Fibroblast of gingiva (primary cell): ENCODE measurements at regions not wholly inside any gene's neighbourhood (a gene's known extent, or its start where the extent isn't known, plus 50 kb on each side); places are given as distances from the start of the nearest gene placed in this dataset.
"Not testable (repeated sequence)": the region's sequence is repeated elsewhere in the genome, so short reads cannot be mapped to it uniquely, and the experiment has no call there.

ENCODE experiments used
- DNase-seq: peaks from one replicate; pipeline ENCODE4 v3.0.0-alpha.2; 2011; ENCODE audit warnings: low read depth

DNA sequence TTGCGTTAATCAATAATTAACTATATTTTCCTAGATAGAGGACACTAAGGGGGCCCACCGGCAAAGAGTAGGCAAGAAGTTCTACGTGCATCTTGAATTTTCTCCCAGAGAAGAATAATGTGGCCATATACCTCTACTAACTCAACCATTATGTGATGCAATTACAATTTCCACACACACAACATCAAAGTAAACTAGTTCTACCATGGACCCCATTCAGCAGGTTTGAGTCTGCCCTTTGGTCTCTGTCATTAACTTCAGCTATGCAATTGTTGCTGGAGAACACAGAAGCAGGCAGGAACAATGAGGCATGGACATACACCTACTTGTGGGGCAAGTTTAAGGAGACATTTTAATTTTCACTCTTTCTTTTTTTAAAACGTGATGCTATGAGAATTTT is 705.9 kb downstream of the PDCD6IP start:
- DNase-seq, result no peak

DNA sequence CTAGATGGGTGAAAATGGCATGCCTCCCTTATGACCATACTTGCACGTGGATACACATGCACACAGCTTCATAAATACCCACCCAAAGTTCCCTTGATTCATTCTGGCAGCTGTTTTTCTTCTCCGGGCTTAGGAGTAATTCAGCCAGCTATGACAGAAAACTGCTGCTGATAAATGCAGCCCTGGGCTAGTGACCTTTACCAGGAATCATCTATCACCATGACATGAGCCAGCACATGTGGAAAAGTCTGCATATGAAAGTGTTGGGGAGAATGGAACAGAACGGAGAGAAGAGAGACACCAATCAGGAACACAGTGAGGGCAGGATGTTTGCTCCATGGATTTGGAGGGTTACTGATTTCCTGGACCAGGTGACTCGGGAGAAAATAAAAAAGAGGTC is 706.3 kb downstream of the PDCD6IP start:
- DNase-seq, result no peak

GRCh38 chr3:34508732-34509131 is 710.3 kb downstream of the PDCD6IP start:
- DNase-seq, result no peak

GRCh38 chr3:34511891-34512290 is 713.5 kb downstream of the PDCD6IP start:
- no peak for DNase-seq

- DNase-seq, result not testable (repeated sequence)
Measured at GRCh38 chr3:34519008-34519407, 720.6 kb downstream of the PDCD6IP start.

GRCh38 chr3:34531156-34531555 is 732.7 kb downstream of the PDCD6IP start:
- no peak for DNase-seq

- DNase-seq, result no peak
Measured at GRCh38 chr3:34533451-34533850, 735.0 kb downstream of the PDCD6IP start.

- DNase-seq, result no peak
Measured at GRCh38 chr3:34534013-34534412, 735.6 kb downstream of the PDCD6IP start.

GRCh38 chr3:34544136-34544535 is 745.7 kb downstream of the PDCD6IP start:
- no peak for DNase-seq

DNA sequence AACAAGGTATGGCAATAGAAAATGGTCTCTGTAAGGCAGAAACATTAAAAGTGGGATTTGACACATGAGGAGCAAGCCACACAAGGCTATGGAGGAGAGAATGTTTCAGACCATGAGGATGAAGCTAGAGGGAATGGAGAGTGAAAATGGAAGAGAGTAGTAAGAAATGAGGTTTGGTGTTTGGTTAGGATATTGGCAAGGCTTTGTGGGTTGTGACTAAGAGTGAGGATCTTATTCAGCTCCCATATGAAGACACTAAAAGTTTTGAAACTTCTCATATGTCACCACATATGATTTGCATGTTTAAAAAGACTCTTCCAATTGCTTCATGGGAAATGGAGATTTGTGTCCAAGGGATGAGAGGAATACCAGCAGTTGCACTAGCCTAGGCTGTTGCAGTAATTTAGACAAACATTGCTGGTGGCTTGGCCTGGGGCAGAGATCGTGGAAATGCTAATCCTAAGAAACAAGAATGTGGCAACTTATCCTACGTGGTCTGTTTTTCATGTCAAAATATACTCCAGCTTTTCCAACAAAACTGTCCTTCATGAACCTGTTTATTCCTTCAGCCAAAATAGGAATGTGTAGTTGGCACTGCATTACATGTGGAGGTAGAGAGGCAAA is 749.0 kb downstream of the PDCD6IP start:
- no peak for DNase-seq

DNA sequence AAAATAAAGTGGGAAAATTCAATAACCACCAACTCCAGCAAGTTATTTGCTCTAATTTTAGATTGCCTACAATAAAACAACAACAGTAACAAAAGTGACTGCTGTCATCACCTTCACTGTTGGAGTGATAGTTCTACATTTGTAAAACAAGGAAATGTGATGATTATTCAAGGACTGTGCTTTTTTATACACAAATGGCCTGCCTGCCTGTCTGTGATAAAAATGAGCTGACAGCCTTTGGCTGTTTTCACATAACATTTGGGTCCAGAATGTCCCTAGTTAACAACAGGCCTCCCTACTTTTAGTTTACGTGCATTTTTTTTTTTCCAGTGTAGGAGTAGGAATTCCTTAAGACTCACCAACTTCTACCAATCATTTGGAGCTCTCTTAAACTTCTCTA is 768.8 kb downstream of the PDCD6IP start:
- DNase-seq, result no peak

- DNase-seq, result no peak
Measured at GRCh38 chr3:34568766-34569165, 770.3 kb downstream of the PDCD6IP start.

DNA sequence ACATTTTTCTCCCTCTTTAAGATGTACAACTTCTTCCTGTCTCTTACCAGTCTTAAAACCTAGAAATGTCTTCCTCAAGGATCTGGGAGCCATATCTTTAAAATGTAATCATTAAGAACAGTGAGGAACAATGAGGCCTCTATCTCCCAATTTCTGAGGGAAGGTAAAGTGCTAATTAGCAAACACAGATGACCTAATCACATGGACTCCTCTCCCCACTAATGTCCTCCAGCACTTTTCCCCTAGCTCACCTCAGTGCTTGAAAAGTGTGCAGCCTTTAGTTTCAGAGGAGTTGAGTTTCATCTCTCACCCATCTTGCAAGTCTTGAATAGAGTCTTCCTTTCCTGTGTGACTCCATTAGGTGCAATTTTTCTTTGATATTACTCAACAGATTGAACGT is 771.0 kb downstream of the PDCD6IP start:
- DNase-seq, result no peak

- no peak for DNase-seq
Measured at GRCh38 chr3:34570916-34571705, 772.7 kb downstream of the PDCD6IP start.

GRCh38 chr3:34571714-34572113 is 773.3 kb downstream of the PDCD6IP start:
- DNase-seq, result no peak

- DNase-seq, result no peak
Measured at GRCh38 chr3:34575776-34576175, 777.3 kb downstream of the PDCD6IP start.

DNA sequence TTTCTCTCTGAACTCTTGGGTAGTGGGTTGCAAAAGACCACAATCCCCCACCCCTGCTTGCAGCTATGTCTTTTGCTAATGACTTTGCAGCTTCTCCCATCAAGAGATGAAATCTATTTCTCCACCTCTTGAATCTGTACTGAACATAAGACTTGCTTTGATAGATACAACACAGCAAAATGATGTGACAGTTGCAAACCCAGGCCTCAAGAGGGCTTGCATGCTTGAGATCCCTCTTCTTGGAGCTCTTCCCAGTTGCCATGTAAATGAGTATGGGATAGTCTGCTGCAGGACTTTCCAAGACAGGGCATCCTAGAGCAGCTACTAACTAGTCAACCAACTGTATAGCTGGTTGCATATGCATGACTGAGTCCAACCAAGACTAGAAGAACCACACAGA is 783.6 kb downstream of the PDCD6IP start:
- DNase-seq, result no peak

DNA sequence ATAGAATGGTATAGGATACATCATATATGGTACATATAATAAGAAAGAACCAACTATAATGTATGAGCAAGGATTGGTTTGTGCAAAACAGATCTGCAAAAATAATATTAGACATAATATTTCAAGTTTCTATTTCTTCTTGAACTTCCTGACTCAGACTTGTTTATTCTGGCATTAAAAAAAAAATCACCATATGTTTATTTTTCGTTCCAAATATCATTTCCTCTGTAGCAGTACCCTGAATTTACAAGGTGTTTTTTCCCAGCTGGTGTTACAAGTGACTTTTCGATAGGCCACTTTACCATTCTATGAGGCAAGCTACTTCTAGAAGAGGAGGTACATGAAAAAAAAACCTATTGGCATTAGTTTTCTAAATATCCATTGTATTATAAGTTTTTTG is 785.0 kb downstream of the PDCD6IP start:
- DNase-seq, result no peak

GRCh38 chr3:34584971-34585370 is 786.5 kb downstream of the PDCD6IP start:
- DNase-seq, result no peak

DNA sequence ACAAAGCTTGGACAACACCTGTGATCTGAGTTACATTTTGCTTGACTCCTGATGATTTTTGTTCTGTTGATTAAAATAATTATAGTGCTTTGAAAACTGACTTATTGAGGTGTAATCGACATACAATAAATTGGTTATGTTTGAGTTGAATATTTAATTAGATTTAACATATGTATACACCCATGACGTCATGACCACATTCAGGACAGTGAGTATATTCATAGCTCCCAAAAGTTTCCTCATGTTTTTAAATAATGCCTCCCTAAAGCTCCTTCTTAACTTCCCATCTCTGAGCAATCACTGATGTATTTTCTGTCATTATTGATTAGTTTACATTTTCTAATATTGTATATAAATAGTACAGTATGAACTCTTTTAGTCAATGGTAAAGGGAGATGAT is 801.2 kb downstream of the PDCD6IP start:
- no peak for DNase-seq

DNA sequence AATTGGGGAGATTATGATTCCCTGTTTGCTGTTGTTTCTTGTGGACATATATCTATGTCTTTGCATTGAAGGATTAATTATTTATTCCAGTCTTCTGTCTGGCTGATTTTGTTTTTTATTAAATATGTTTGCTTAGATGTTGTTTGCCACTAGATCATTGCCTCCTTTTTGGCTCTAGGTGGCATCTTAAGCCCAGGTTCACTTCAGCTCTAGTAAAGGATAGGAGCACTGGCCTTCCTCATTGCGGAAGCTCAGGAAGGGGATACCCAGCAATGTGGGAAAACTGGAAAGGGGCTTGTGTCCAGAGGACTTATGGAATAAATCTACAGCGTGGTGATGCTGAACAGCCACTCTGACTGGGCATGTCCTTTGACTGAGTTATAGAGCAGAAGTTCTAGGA is 821.6 kb downstream of the PDCD6IP start:
- no peak for DNase-seq

GRCh38 chr3:34626699-34627098 is 828.3 kb downstream of the PDCD6IP start:
- no peak for DNase-seq

DNA sequence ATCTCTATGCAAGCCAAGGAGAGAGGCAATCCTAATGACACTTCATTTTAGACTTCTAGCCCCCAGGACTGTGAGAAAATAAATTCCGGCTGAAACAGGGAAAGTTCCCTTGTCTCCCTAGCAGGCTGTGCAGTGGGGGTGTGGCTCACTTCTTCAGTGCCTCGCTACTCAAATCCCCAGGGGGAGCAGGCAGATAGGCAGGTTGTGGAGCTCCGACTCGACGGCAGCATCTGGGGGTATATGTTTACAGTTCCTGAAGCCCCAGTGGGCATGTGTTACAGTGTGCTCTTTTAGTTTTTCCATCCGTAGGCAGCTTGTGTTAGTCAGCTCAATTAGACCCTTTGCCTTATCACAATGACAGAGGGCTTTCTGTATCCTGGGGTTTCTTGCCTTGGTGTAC is 836.5 kb downstream of the PDCD6IP start:
- no peak for DNase-seq

DNA sequence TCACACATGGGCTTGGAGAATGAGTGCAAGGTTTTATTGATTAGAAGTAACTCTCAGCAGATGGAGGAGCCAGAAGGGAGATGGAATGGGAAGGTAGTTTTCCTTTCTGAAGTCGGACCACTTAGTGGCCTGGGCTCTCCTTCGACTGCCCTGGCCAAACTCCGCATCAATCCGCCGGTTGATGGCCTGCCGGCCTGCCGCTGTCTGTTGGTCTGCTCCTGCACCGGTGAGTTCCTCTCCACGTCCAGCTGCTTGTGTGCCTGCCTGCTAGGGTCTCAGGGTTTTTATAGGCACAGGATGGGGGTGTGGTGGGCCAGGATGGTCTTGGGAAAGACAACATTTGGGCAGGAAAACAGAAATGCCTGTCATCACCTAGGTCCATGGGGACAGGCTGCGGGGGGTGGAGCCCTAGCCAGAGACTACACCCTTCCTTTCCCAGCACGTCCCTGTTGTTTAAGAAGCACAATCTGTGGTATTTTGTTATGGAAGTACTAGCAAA is 837.0 kb downstream of the PDCD6IP start:
- DNase-seq, result no peak
